ENCODE measurements at regions not wholly inside any gene's neighbourhood (a gene's known extent, or its start where the extent isn't known, plus 50 kb on each side); places are given as distances from the start of the nearest gene placed in this dataset.

DNA sequence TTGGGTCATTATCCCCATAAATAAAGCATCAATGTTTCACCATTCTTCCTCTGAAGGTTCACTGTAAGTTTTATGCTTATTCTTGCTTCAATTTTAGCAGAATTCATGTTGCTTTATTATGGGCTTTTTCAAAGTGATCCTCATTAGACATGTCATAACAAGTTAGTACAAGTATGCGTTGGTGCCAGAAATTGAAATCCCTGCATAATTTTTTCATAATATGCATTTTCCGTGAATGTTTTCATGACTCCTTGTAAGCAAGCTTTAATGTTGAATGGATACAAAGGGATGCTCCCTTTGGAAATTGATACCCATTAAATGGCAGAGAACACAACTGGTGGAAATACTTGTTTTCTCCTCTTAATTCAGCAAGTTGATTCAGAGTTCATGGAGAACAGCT lies 179.7 kb downstream of the ST6GAL2 start:
- ChIA-PET POLR2A (ENCODE audit: partially characterized antibody) (no interaction called here), CTCF (ENCODE audit: partially characterized antibody) (no interaction called here)
- no peak overlapping the region for H3K27ac Mint-ChIP-seq
- no peaks in the 10 kb centered on the region for H3K4me1 Mint-ChIP-seq
- H3K4me3 Mint-ChIP-seq = no peak overlapping the region
- no peaks in the 10 kb centered on the region for H3K27me3 ChIP-seq (ENCODE audit: insufficient read depth, low read length)
- H3K4me1 ChIP-seq (ENCODE audit: insufficient read depth, low read length) = no peaks in the 10 kb centered on the region
- no peaks in the 10 kb centered on the region for H3K36me3 ChIP-seq (ENCODE audit: insufficient read depth, low read length)
- intact Hi-C loops (cut with micrococcal nuclease) = no loop called here
- no peaks in the 10 kb centered on the region for H3K36me3 Mint-ChIP-seq
- no peak overlapping the region for H3K4me3 ChIP-seq (ENCODE audit: low read length in 2 of 2)
- no peak for DNase-seq
- H3K9me3 ChIP-seq (ENCODE audit: control insufficient read depth in 1 of 2, low read length in 2 of 2) = no peaks in the 10 kb centered on the region
- H3K27me3 Mint-ChIP-seq = peaks cover 0 to 2% of the 10 kb centered on the region in 2 donors
- H3K27ac ChIP-seq (ENCODE audit: low read depth, low read length) = no peak overlapping the region
- peaks cover 0 to 3% (median under 1%) of the 10 kb centered on the region in 8 donors for H3K9me3 Mint-ChIP-seq

DNA sequence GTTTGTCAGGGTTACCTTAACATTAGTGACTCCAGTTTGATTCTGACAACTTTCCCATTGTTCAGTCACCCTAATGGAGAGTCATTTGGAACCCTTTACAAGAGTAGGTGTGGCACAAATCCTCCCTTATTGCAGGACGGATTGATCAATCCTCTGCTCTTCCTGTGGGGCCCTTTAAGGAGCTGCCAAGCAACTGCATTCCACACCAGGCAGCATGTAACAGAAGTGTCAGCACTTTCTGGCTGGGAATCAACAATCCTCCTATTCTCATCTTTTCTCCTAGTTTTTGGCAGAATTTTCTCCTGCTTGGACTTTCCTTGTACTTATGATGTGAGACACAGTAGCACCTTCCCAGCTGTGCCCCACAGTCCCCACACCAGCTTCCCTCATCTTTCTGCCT lies 177.8 kb downstream of the ST6GAL2 start:
- no peak overlapping the region for H3K27ac Mint-ChIP-seq
- Histone ChIP-seq H3K4me1 (ENCODE audit: insufficient read depth, low read length) (no peaks in the 10 kb centered on the region), H3K4me3 (ENCODE audit: low read length in 2 of 2) (no peak overlapping the region), H3K36me3 (ENCODE audit: insufficient read depth, low read length) (no peaks in the 10 kb centered on the region), H3K9me3 (ENCODE audit: control insufficient read depth in 1 of 2, low read length in 2 of 2) (no peaks in the 10 kb centered on the region), H3K27ac (ENCODE audit: low read depth, low read length) (no peak overlapping the region), H3K27me3 (ENCODE audit: insufficient read depth, low read length) (no peaks in the 10 kb centered on the region)
- H3K27me3 Mint-ChIP-seq = no peaks in the 10 kb centered on the region
- peaks cover 2 to 18% (median 10%) of the 10 kb centered on the region in 8 donors for H3K9me3 Mint-ChIP-seq
- H3K4me1 Mint-ChIP-seq = no peaks in the 10 kb centered on the region
- no peak overlapping the region for H3K4me3 Mint-ChIP-seq
- CTCF ChIA-PET (ENCODE audit: partially characterized antibody) = no interaction called here
- no peaks in the 10 kb centered on the region for H3K36me3 Mint-ChIP-seq
- intact Hi-C loops (cut with micrococcal nuclease) = no loop called here
- POLR2A ChIA-PET (ENCODE audit: partially characterized antibody) = no interaction called here
- no peak for DNase-seq

DNA sequence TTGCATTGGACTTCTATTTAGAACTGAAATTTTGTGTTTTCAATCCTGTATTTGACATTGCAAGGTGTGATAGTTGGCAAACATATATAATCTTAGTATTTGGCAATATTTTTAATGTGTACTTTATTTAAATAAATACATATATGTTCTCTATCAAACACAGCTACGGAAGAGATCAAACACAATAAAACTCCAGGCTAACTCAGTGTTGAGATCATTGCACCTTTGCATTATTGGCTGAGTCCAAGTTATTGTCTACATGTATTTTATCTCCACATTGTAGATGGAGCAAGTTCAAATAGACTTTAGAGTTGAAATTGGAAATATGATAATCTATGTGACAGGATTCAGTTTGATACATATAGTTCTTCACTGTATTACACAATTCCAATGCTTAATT lies 176.7 kb downstream of the ST6GAL2 start:
- no peaks in the 10 kb centered on the region for H3K36me3 ChIP-seq (ENCODE audit: insufficient read depth, low read length)
- no peaks in the 10 kb centered on the region for H3K9me3 ChIP-seq (ENCODE audit: control insufficient read depth in 1 of 2, low read length in 2 of 2)
- H3K27me3 ChIP-seq (ENCODE audit: insufficient read depth, low read length) = no peaks in the 10 kb centered on the region
- intact Hi-C loops (cut with micrococcal nuclease) = no loop called here
- Mint-ChIP-seq H3K4me1 (no peaks in the 10 kb centered on the region), H3K4me3 (no peak overlapping the region), H3K27ac (no peak overlapping the region), H3K27me3 (no peaks in the 10 kb centered on the region), H3K36me3 (no peaks in the 10 kb centered on the region), H3K9me3 (peaks cover 2 to 24% (median 11%) of the 10 kb centered on the region in 8 donors)
- DNase-seq = no peak
- H3K27ac ChIP-seq (ENCODE audit: low read depth, low read length) = no peak overlapping the region
- no peaks in the 10 kb centered on the region for H3K4me1 ChIP-seq (ENCODE audit: insufficient read depth, low read length)
- ChIA-PET CTCF (ENCODE audit: partially characterized antibody) (no interaction called here), POLR2A (ENCODE audit: partially characterized antibody) (no interaction called here)
- no peak overlapping the region for H3K4me3 ChIP-seq (ENCODE audit: low read length in 2 of 2)

DNA sequence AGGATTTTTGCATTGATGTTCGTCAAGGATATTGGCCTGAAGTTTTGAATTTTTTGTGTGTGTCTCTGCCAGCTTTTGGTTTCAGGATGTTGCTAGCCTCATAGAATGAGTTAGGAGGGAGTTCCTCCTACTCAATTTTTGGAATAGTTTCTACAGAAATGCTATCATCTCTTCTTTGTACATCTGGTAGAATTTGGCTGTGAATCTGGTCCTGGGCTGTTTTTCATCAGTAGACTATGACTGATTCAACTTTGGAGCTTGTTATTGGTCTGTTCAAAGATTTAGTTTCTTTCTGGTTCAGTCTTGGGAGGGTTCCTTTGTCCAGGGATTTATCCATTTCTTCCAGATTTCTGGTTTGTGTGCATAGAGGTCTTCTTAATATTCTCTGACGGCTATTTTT lies 166.7 kb downstream of the ST6GAL2 start:
- CTCF ChIA-PET (ENCODE audit: partially characterized antibody) = no interaction called here

DNA sequence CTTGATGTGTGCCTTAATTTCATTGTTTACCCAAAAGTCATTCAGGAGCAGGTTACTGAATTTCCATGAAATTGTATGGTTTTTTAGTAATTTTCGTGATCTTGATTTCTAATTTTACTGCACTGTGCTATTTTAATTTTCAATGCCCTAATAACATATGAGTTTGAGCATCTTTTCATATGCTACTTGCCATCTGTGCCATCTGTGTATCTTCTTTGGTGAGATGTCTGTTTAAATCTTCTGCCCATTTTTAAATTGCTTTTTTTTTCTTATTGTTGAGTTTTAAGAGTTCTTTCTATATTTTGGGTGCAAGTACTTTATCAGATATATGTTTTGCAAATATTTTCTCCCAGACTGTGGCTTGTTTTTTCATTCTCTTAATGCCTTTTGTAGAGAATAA lies 165.9 kb downstream of the ST6GAL2 start:
- intact Hi-C loops (cut with micrococcal nuclease) = no loop called here
- H3K4me3 Mint-ChIP-seq = no peak overlapping the region
- no peak for DNase-seq
- no peaks in the 10 kb centered on the region for H3K36me3 Mint-ChIP-seq
- peaks cover 2 to 15% (median 4%) of the 10 kb centered on the region in 8 donors for H3K9me3 Mint-ChIP-seq
- H3K27me3 ChIP-seq (ENCODE audit: insufficient read depth, low read length) = no peaks in the 10 kb centered on the region
- ChIA-PET POLR2A (ENCODE audit: partially characterized antibody) (no interaction called here), CTCF (ENCODE audit: partially characterized antibody) (no interaction called here)
- H3K9me3 ChIP-seq (ENCODE audit: control insufficient read depth in 1 of 2, low read length in 2 of 2) = no peaks in the 10 kb centered on the region
- no peak overlapping the region for H3K4me3 ChIP-seq (ENCODE audit: low read length in 2 of 2)
- H3K36me3 ChIP-seq (ENCODE audit: insufficient read depth, low read length) = no peaks in the 10 kb centered on the region
- no peak overlapping the region for H3K27ac ChIP-seq (ENCODE audit: low read depth, low read length)
- H3K27ac Mint-ChIP-seq = no peak overlapping the region
- H3K4me1 ChIP-seq (ENCODE audit: insufficient read depth, low read length) = no peaks in the 10 kb centered on the region
- H3K4me1 Mint-ChIP-seq = no peaks in the 10 kb centered on the region
- peaks cover 0 to 6% of the 10 kb centered on the region in 2 donors for H3K27me3 Mint-ChIP-seq

More for the DNA sequence above, 166.7 kb downstream of the ST6GAL2 start:
- no peaks in the 10 kb centered on the region for H3K36me3 ChIP-seq (ENCODE audit: insufficient read depth, low read length)
- H3K4me1 ChIP-seq (ENCODE audit: insufficient read depth, low read length) = no peaks in the 10 kb centered on the region
- peaks cover 0 to 6% of the 10 kb centered on the region in 2 donors for H3K27me3 Mint-ChIP-seq
- no peak overlapping the region for H3K27ac ChIP-seq (ENCODE audit: low read depth, low read length)
- no peak overlapping the region for H3K4me3 Mint-ChIP-seq
- no peaks in the 10 kb centered on the region for H3K36me3 Mint-ChIP-seq
- no peak for DNase-seq
- no peaks in the 10 kb centered on the region for H3K27me3 ChIP-seq (ENCODE audit: insufficient read depth, low read length)
- intact Hi-C loops (cut with micrococcal nuclease) = no loop called here
- no peaks in the 10 kb centered on the region for H3K9me3 ChIP-seq (ENCODE audit: control insufficient read depth in 1 of 2, low read length in 2 of 2)
- H3K4me1 Mint-ChIP-seq = no peaks in the 10 kb centered on the region
- POLR2A ChIA-PET (ENCODE audit: partially characterized antibody) = no interaction called here
- H3K9me3 Mint-ChIP-seq = peaks cover 2 to 15% (median 4%) of the 10 kb centered on the region in 8 donors
- no peak overlapping the region for H3K4me3 ChIP-seq (ENCODE audit: low read length in 2 of 2)
- no peak overlapping the region for H3K27ac Mint-ChIP-seq

DNA sequence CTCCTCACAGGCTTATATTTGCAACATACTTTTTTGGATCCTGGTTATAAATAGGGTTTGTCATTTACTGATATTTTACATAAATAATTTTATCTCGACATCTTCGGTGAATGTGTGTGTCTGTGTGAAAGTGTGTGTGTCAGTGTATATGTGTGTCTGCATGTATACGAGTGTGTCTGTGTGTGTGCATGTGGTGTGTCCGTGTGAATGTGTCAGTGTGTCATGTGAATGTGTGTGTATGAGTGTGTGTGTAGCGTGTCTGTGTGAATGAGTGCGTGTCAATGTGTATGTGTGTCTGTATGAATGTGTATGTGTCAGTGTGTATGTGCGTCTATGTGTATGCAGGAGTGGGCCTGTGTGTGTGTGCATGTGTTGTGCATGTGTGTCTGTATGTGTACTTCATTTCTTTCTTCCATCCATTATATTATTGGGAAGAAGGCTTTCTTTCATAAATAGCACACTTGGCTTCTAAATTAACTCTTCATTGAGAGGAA lies 161.6 kb downstream of the ST6GAL2 start:
- H3K27me3 Mint-ChIP-seq = peaks cover 0 to 6% of the 10 kb centered on the region in 2 donors
- H3K9me3 Mint-ChIP-seq = peaks cover 0 to 4% (median under 1%) of the 10 kb centered on the region in 8 donors
- no peaks in the 10 kb centered on the region for H3K4me1 ChIP-seq (ENCODE audit: insufficient read depth, low read length)
- H3K36me3 ChIP-seq (ENCODE audit: insufficient read depth, low read length) = no peaks in the 10 kb centered on the region
- H3K36me3 Mint-ChIP-seq = no peaks in the 10 kb centered on the region
- H3K9me3 ChIP-seq (ENCODE audit: control insufficient read depth in 1 of 2, low read length in 2 of 2) = no peaks in the 10 kb centered on the region
- H3K27ac ChIP-seq (ENCODE audit: low read depth, low read length) = no peak overlapping the region
- H3K27me3 ChIP-seq (ENCODE audit: insufficient read depth, low read length) = no peaks in the 10 kb centered on the region
- H3K4me3 ChIP-seq (ENCODE audit: low read length in 2 of 2) = no peak overlapping the region
- H3K27ac Mint-ChIP-seq = no peak overlapping the region
- DNase-seq = no peak
- H3K4me3 Mint-ChIP-seq = no peak overlapping the region
- ChIA-PET POLR2A (ENCODE audit: partially characterized antibody) (no interaction called here), CTCF (ENCODE audit: partially characterized antibody) (no interaction called here)
- no peaks in the 10 kb centered on the region for H3K4me1 Mint-ChIP-seq
- intact Hi-C loops (cut with micrococcal nuclease) = no loop called here

DNA sequence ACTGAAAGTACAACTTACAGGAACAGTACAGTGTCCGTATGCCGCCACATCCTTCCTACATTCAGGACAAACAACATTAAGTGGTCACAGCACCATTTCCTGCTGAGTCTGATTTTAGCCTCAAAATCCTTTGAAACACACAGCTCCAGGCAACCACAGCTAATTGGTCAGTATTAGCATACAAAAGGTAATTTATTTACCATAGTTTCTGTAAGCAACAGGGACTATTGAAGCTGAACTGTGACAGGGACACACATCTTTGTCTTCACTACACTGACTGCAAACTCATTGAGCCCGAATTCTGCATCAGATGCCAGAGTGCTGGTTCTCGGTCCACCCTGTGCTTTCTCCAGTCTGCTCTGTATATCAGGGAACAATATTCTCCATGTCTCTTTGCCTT lies 151.8 kb downstream of the ST6GAL2 start:
- POLR2A ChIA-PET (ENCODE audit: partially characterized antibody) = no interaction called here
- peaks cover 0 to 5% of the 10 kb centered on the region in 2 donors for H3K27me3 Mint-ChIP-seq
- Histone ChIP-seq H3K27ac (ENCODE audit: low read depth, low read length) (no peak overlapping the region), H3K4me3 (ENCODE audit: low read length in 2 of 2) (no peak overlapping the region), H3K9me3 (ENCODE audit: control insufficient read depth in 1 of 2, low read length in 2 of 2) (no peaks in the 10 kb centered on the region), H3K27me3 (ENCODE audit: insufficient read depth, low read length) (no peaks in the 10 kb centered on the region), H3K4me1 (ENCODE audit: insufficient read depth, low read length) (no peaks in the 10 kb centered on the region), H3K36me3 (ENCODE audit: insufficient read depth, low read length) (no peaks in the 10 kb centered on the region)
- no peaks in the 10 kb centered on the region for H3K36me3 Mint-ChIP-seq
- no peak for DNase-seq
- H3K9me3 Mint-ChIP-seq = peaks cover 0 to 10% (median 1%) of the 10 kb centered on the region in 8 donors
- CTCF ChIA-PET (ENCODE audit: partially characterized antibody) = no interaction called here
- H3K4me1 Mint-ChIP-seq = no peaks in the 10 kb centered on the region
- no peak overlapping the region for H3K27ac Mint-ChIP-seq
- intact Hi-C loops (cut with micrococcal nuclease) = no loop called here
- H3K4me3 Mint-ChIP-seq = no peak overlapping the region

DNA sequence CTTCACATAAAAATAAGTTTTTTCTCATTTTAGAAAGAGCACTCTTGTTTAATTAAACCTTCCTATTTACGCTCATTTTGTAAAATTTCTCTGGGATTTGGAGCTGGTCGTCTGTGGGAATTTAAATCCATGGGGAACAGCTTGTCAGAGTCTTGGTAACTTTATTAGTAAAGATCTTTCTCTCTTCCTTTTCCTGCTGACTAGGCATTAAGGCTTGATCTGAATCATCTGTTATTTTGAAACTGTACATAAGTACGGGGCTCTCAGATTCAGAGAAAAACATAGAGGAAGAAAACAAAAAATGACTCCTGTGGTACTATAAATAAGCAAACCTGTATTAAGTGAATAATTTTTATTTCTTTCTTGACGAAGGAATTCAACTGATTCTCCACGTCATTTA lies 150.2 kb downstream of the ST6GAL2 start:
- H3K36me3 ChIP-seq (ENCODE audit: insufficient read depth, low read length) = no peaks in the 10 kb centered on the region
- H3K27ac ChIP-seq (ENCODE audit: low read depth, low read length) = no peak overlapping the region
- Mint-ChIP-seq H3K4me1 (no peaks in the 10 kb centered on the region), H3K27me3 (peaks cover 0 to 5% of the 10 kb centered on the region in 2 donors), H3K36me3 (no peaks in the 10 kb centered on the region), H3K4me3 (no peak overlapping the region), H3K27ac (no peak overlapping the region), H3K9me3 (peaks cover 0 to 7% (median 0%) of the 10 kb centered on the region in 8 donors)
- H3K9me3 ChIP-seq (ENCODE audit: control insufficient read depth in 1 of 2, low read length in 2 of 2) = no peaks in the 10 kb centered on the region
- intact Hi-C loops (cut with micrococcal nuclease) = no loop called here
- H3K4me3 ChIP-seq (ENCODE audit: low read length in 2 of 2) = no peak overlapping the region
- no peaks in the 10 kb centered on the region for H3K27me3 ChIP-seq (ENCODE audit: insufficient read depth, low read length)
- H3K4me1 ChIP-seq (ENCODE audit: insufficient read depth, low read length) = no peaks in the 10 kb centered on the region
- DNase-seq = no peak
- ChIA-PET CTCF (ENCODE audit: partially characterized antibody) (no interaction called here), POLR2A (ENCODE audit: partially characterized antibody) (no interaction called here)

Data from CD4-positive, alpha-beta memory T cell (primary cell).